DND-41 (cell line): ENCODE measurements at regions not wholly inside any gene's neighbourhood (a gene's known extent, or its start where the extent isn't known, plus 50 kb on each side); places are given as distances from the start of the nearest gene placed in this dataset.

ENCODE experiments used
- ATAC-seq: fragments of 200-7000 bp; cut with Tn5 transposase; 3 replicates; pipeline ENCODE4 v1.9.1; 2021; ENCODE audit warnings: low read depth; ENCODE audit not compliant: insufficient read depth
- DNase-seq: peaks from one replicate; pipeline ENCODE4 v3.0.0-alpha.2; 2020
- H2AFZ ChIP-seq: 2 replicates; pipeline ENCODE4 v1.6.0; 2012; ENCODE audit warnings: low read depth, low read length
- H3K27ac ChIP-seq: 2 replicates; pipeline ENCODE4 v1.5.1; 2012; ENCODE audit warnings: low read length, inconsistent platforms
- H3K27me3 ChIP-seq: fragments of 200-600 bp; sonication (generic); 2 replicates; pipeline ENCODE4 v1.6.0; 2012; ENCODE audit warnings: low read length, mild to moderate bottlenecking, inconsistent platforms; ENCODE audit not compliant: insufficient read depth, poor library complexity
- H3K36me3 ChIP-seq: 2 replicates; pipeline ENCODE4 v1.5.1; 2012; ENCODE audit warnings: low read length, inconsistent platforms; ENCODE audit not compliant: insufficient read depth
- H3K4me1 ChIP-seq: 2 replicates; pipeline ENCODE4 v1.5.1; 2012; ENCODE audit warnings: mild to moderate bottlenecking, low read length; ENCODE audit not compliant: insufficient read depth
- H3K4me2 ChIP-seq: 2 replicates; pipeline ENCODE4 v1.6.0; 2012; ENCODE audit warnings: mild to moderate bottlenecking, moderate library complexity, low read length, inconsistent platforms; ENCODE audit not compliant: insufficient read depth
- H3K4me3 ChIP-seq, 2 experiments: fragments of 200-600 bp in 1 of 2; shearing (Covaris generic) in 1 of 2; 2 replicates each; pipeline ENCODE4 v1.5.1; 2012 to 2016; ENCODE audit warnings: inconsistent platforms in 2 of 2, low read length in 2 of 2, mild to moderate bottlenecking in 2 of 2, low read depth in 1 of 2, moderate library complexity in 1 of 2
- H3K79me2 ChIP-seq: 2 replicates; pipeline ENCODE4 v1.6.0; 2012; ENCODE audit warnings: low read length, inconsistent platforms; ENCODE audit not compliant: insufficient read depth
- H3K9ac ChIP-seq: 2 replicates; pipeline ENCODE4 v1.6.0; 2012; ENCODE audit warnings: low read depth, mild to moderate bottlenecking, inconsistent platforms, low read length, moderate library complexity
- H3K9me3 ChIP-seq: 2 replicates; pipeline ENCODE4 v1.5.1; 2012; ENCODE audit warnings: low read length, moderate library complexity, mild to moderate bottlenecking, inconsistent platforms; ENCODE audit not compliant: insufficient read depth, severe bottlenecking
- H4K20me1 ChIP-seq: 2 replicates; pipeline ENCODE4 v1.6.0; 2012; ENCODE audit warnings: low read length; ENCODE audit not compliant: insufficient read depth
- EZH2 ChIP-seq: IDR thresholded peaks from 3 replicates; pipeline ENCODE4 v1.6.1; 2012; ENCODE audit warnings: borderline replicate concordance, low read depth, mild to moderate bottlenecking, moderate library complexity, low read length, inconsistent platforms; ENCODE audit not compliant: severe bottlenecking
- TF ChIP-seq, protein P1 (sequence below): IDR thresholded peaks from 2 replicates; pipeline ENCODE4 v1.5.1; 2012; ENCODE audit warnings: borderline replicate concordance, low read length, moderate library complexity, mild to moderate bottlenecking; ENCODE audit not compliant: poor library complexity, severe bottlenecking; ENCODE audit errors: extremely low read depth

GRCh38 chr18:34600874-34601656 is 109.0 kb upstream of the DTNA start:
- no peak overlapping the region for H2AFZ ChIP-seq
- DNase-seq (no peak), ATAC-seq (no peak)
- no peaks in the 10 kb centered on the region for H3K9me3 ChIP-seq
- H3K79me2 ChIP-seq = no peaks in the 10 kb centered on the region
- H3K4me2 ChIP-seq = no peak overlapping the region
- H3K4me3 ChIP-seq = no peak overlapping the region
- no peak overlapping the region for H3K27ac ChIP-seq
- H4K20me1 ChIP-seq = no peaks in the 10 kb centered on the region
- H3K27me3 ChIP-seq = peaks cover 4% of the 10 kb centered on the region
- no peaks in the 10 kb centered on the region for H3K4me1 ChIP-seq
- H3K9ac ChIP-seq = no peak overlapping the region
- H3K36me3 ChIP-seq = no peaks in the 10 kb centered on the region
- TF ChIP-seq EZH2 = no peak
- TF ChIP-seq, protein P1, sequence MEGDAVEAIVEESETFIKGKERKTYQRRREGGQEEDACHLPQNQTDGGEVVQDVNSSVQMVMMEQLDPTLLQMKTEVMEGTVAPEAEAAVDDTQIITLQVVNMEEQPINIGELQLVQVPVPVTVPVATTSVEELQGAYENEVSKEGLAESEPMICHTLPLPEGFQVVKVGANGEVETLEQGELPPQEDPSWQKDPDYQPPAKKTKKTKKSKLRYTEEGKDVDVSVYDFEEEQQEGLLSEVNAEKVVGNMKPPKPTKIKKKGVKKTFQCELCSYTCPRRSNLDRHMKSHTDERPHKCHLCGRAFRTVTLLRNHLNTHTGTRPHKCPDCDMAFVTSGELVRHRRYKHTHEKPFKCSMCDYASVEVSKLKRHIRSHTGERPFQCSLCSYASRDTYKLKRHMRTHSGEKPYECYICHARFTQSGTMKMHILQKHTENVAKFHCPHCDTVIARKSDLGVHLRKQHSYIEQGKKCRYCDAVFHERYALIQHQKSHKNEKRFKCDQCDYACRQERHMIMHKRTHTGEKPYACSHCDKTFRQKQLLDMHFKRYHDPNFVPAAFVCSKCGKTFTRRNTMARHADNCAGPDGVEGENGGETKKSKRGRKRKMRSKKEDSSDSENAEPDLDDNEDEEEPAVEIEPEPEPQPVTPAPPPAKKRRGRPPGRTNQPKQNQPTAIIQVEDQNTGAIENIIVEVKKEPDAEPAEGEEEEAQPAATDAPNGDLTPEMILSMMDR = no peak

GRCh38 chr18:34604591-34604990 is 105.5 kb upstream of the DTNA start:
- no peak for TF ChIP-seq EZH2
- TF ChIP-seq, protein P1 = no peak
- no peaks in the 10 kb centered on the region for H4K20me1 ChIP-seq
- no peaks in the 10 kb centered on the region for H3K9me3 ChIP-seq
- no peak for DNase-seq
- H3K9ac ChIP-seq = no peak overlapping the region
- peaks cover 4% of the 10 kb centered on the region for H3K27me3 ChIP-seq
- H3K4me2 ChIP-seq = no peak overlapping the region
- no peaks in the 10 kb centered on the region for H3K4me1 ChIP-seq
- no peak overlapping the region for H3K4me3 ChIP-seq
- no peak for ATAC-seq
- no peaks in the 10 kb centered on the region for H3K79me2 ChIP-seq
- no peak overlapping the region for H3K27ac ChIP-seq
- H3K36me3 ChIP-seq = no peaks in the 10 kb centered on the region
- H2AFZ ChIP-seq = no peak overlapping the region

- H4K20me1 ChIP-seq = no peaks in the 10 kb centered on the region
- H2AFZ ChIP-seq = no peak overlapping the region
- no peak for ATAC-seq
- H3K9me3 ChIP-seq = no peaks in the 10 kb centered on the region
- H3K9ac ChIP-seq = no peak overlapping the region
- H3K27ac ChIP-seq = no peak overlapping the region
- H3K4me2 ChIP-seq = no peak overlapping the region
- no peak overlapping the region for H3K4me3 ChIP-seq
- H3K27me3 ChIP-seq = no peaks in the 10 kb centered on the region
- H3K36me3 ChIP-seq = no peaks in the 10 kb centered on the region
- H3K4me1 ChIP-seq = no peaks in the 10 kb centered on the region
- no peaks in the 10 kb centered on the region for H3K79me2 ChIP-seq
- no peak for TF ChIP-seq EZH2
- TF ChIP-seq, protein P1 = no peak
- no peak for DNase-seq
Measured at GRCh38 chr18:34606851-34607250, 103.2 kb upstream of the DTNA start.
